Nephron progenitor cell (in vitro differentiated cells): ENCODE measurements at regions not wholly inside any gene's neighbourhood (a gene's known extent, or its start where the extent isn't known, plus 50 kb on each side); places are given as distances from the start of the nearest gene placed in this dataset.

Experiments
- DNase-seq: peaks from one replicate; pipeline ENCODE4 v3.0.0; 2021
- H3K27ac Mint-ChIP-seq: 2 replicates; pipeline ENCODE4 v1.8.0; 2021; ENCODE audit warnings: mild to moderate bottlenecking, moderate library complexity, mixed read lengths
- H3K27me3 Mint-ChIP-seq: 2 replicates; pipeline ENCODE4 v1.8.0; 2021; ENCODE audit warnings: mild to moderate bottlenecking, low read depth, mixed read lengths; ENCODE audit not compliant: poor library complexity
- H3K36me3 Mint-ChIP-seq: 2 replicates; pipeline ENCODE4 v1.8.0; 2021; ENCODE audit warnings: low read depth, mixed read lengths
- H3K4me1 Mint-ChIP-seq: 2 replicates; pipeline ENCODE4 v1.8.0; 2021; ENCODE audit warnings: mixed read lengths
- H3K4me3 Mint-ChIP-seq: 2 replicates; pipeline ENCODE4 v1.8.0; 2021; ENCODE audit warnings: mild to moderate bottlenecking, moderate library complexity, mixed read lengths
- H3K9me3 Mint-ChIP-seq: 2 replicates; pipeline ENCODE4 v1.8.0; 2021; ENCODE audit warnings: mild to moderate bottlenecking, moderate library complexity, mixed read lengths
- TF ChIP-seq, protein P1 (sequence below): fragments of 200-600 bp; sonication (generic); IDR thresholded peaks from 2 replicates; pipeline ENCODE4 v1.5.0; 2021; ENCODE audit warnings: antibody characterized with exemption

DNA sequence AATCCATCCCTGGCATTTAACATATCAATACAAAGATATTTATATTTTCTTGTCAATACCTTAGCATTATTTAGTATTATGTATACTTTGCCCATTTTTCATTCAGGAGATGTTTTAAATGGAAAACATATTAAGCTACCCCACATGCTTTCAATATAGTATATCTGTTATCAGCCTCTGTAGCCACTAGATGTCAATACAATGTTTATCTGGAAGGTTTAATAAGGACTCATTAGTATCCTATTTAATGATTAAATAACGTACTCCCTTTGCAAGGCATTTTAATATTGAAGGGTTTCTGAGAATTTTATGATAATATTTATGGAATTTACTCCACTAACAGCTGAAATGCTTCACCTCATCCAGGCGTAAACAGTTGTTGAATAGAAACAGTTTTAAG is 329.5 kb upstream of the ADGRL2 start:
- TF ChIP-seq, protein P1, sequence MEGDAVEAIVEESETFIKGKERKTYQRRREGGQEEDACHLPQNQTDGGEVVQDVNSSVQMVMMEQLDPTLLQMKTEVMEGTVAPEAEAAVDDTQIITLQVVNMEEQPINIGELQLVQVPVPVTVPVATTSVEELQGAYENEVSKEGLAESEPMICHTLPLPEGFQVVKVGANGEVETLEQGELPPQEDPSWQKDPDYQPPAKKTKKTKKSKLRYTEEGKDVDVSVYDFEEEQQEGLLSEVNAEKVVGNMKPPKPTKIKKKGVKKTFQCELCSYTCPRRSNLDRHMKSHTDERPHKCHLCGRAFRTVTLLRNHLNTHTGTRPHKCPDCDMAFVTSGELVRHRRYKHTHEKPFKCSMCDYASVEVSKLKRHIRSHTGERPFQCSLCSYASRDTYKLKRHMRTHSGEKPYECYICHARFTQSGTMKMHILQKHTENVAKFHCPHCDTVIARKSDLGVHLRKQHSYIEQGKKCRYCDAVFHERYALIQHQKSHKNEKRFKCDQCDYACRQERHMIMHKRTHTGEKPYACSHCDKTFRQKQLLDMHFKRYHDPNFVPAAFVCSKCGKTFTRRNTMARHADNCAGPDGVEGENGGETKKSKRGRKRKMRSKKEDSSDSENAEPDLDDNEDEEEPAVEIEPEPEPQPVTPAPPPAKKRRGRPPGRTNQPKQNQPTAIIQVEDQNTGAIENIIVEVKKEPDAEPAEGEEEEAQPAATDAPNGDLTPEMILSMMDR = no peak
- Mint-ChIP-seq H3K27me3 (no peaks in the 10 kb centered on the region), H3K4me1 (peaks cover 33% of the 10 kb centered on the region), H3K36me3 (no peaks in the 10 kb centered on the region), H3K4me3 (no peak overlapping the region), H3K27ac (no peak overlapping the region), H3K9me3 (no peaks in the 10 kb centered on the region)
- DNase-seq = no peak

- no peaks in the 10 kb centered on the region for H3K9me3 Mint-ChIP-seq
- no peak for DNase-seq
- H3K27ac Mint-ChIP-seq = no peak overlapping the region
- TF ChIP-seq, protein P1 = no peak
- no peaks in the 10 kb centered on the region for H3K27me3 Mint-ChIP-seq
- no peak overlapping the region for H3K4me3 Mint-ChIP-seq
- H3K4me1 Mint-ChIP-seq = peaks cover 32% of the 10 kb centered on the region
- no peaks in the 10 kb centered on the region for H3K36me3 Mint-ChIP-seq
Measured at GRCh38 chr1:81470275-81470674, 330.5 kb upstream of the ADGRL2 start.

GRCh38 chr1:81467383-81467782 is 333.4 kb upstream of the ADGRL2 start:
- Mint-ChIP-seq H3K27me3 (no peaks in the 10 kb centered on the region), H3K9me3 (no peaks in the 10 kb centered on the region), H3K27ac (no peak overlapping the region), H3K4me1 (peaks cover 44% of the 10 kb centered on the region), H3K36me3 (no peaks in the 10 kb centered on the region), H3K4me3 (no peak overlapping the region)
- no peak for DNase-seq
- TF ChIP-seq, protein P1 = no peak

DNA sequence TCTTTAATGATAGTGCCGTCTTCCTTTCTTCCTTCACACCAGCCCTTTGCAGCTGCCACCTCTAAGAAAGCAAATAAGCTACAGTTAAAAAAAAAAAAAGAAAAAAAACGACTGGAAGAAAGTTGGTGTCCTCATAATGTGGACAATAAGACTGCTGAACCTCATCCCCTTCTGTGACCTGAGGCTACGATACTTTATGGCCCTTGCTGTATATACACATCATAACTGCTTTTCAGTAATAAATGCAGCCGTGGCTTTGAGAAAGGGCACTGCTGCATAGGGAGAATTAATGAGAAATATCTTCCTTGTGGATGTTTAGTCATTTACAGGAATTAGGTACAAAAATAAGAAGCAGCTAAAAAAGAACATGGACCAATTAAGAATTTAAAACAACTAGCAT is 333.8 kb upstream of the ADGRL2 start:
- Mint-ChIP-seq H3K27ac (no peak overlapping the region), H3K4me3 (no peak overlapping the region), H3K27me3 (no peaks in the 10 kb centered on the region), H3K4me1 (peaks cover 44% of the 10 kb centered on the region), H3K36me3 (no peaks in the 10 kb centered on the region), H3K9me3 (no peaks in the 10 kb centered on the region)
- no peak for DNase-seq
- TF ChIP-seq, protein P1 = no peak

DNA sequence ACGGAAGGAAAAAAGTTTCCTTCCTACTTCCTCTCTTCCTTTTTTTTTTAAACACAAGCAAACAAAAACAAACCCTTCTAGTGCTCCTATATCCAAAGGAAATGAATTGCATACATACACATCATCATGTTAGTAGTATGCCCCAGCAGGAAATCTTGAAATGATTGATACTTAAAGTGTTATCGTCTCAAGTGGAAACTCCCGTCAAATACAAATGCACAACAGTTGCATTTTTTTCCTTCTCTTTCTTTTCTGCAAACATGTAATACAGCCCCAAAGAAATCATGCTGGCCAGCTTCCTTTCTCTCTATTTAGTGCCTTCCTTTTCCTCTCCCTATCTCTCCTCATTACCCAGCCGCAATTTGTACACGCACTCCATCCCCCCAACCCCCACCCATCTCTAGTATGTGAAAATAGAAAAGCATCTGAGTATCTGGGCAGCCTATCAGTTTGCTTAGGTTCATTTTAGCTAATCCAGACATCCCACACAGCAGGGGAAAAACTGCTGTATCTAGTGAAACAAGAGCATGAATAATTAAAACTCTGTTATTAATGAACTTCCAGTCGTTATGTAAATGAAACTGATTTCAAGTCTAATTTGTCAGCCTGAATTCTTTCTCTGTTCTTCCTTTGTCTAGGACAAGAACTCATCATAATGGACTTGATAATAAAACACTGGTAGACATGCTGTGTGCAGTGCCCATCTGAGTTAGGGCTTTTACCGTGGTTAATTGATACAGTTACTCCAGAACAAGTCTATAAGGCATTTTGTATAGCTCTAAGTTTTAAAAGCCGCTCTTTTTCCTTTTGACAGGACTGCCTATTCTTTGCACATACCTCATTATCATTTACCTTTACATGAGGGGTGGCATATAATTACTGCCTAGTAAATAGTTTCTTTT is 336.5 kb upstream of the ADGRL2 start:
- Mint-ChIP-seq H3K27ac (peak overlapping the region; percentile 12), H3K4me3 (no peak overlapping the region), H3K4me1 (peaks cover 47% of the 10 kb centered on the region), H3K27me3 (peaks cover 3% of the 10 kb centered on the region), H3K36me3 (no peaks in the 10 kb centered on the region), H3K9me3 (no peaks in the 10 kb centered on the region)
- no peak for DNase-seq
- TF ChIP-seq, protein P1 = no peak

DNA sequence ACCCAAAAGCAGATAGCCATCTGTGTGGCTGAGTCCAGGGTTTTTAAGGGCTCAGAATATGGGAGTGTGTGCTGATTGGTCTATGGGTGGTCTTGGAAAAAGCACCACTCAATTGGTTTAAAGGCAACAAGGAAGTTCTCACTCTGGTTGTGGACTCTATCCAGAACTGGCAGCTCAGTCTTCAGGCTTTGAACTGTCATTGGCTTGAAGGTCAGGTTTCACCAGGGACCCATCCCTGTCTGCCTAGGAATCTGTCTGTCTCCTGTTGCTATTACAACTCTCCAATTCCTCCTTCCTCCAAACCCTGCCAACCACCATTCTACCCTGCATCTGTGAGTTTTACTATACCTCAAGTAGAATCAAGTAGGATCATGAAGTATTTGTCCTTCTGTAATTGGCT is 341.7 kb upstream of the ADGRL2 start:
- DNase-seq = no peak
- H3K27me3 Mint-ChIP-seq = peaks cover 3% of the 10 kb centered on the region
- no peaks in the 10 kb centered on the region for H3K9me3 Mint-ChIP-seq
- no peaks in the 10 kb centered on the region for H3K36me3 Mint-ChIP-seq
- no peak overlapping the region for H3K4me3 Mint-ChIP-seq
- H3K4me1 Mint-ChIP-seq = peaks cover 27% of the 10 kb centered on the region
- H3K27ac Mint-ChIP-seq = no peak overlapping the region
- TF ChIP-seq, protein P1 = no peak
